Putamen (tissue), 1 donor: ENCODE measurements at regions not wholly inside any gene's neighbourhood (a gene's known extent, or its start where the extent isn't known, plus 50 kb on each side); places are given as distances from the start of the nearest gene placed in this dataset.

ENCODE experiments used
- DNase-seq: peaks from one replicate; pipeline ENCODE4 v3.0.0-alpha.2; 2016; ENCODE audit warnings: low spot score

DNA sequence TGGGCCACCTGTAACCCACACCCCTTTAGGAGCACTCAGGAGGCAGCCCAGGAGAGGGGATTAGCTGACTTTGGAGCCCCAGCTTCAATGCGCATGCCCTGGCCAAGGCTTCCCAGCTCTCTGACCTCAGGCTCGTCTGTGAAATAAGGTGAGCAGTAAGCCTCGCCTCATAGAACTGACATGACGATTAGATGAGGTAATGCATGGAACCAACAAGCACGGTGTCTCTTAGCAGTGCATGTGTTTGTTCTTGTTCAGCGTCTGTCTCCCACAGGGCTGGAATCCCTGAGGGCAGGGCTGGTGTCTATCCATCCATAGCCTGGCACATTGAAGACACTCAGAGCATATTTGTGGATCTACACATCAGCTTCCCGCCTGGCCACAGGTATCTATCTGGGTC lies 415.4 kb downstream of the MN1 start:
- no peak for DNase-seq

GRCh38 chr22:27387561-27387960 lies 414.0 kb downstream of the MN1 start:
- no peak for DNase-seq

GRCh38 chr22:27388090-27388600 lies 413.4 kb downstream of the MN1 start:
- no peak for DNase-seq

- no peak for DNase-seq
Measured at GRCh38 chr22:27389727-27390075, 411.9 kb downstream of the MN1 start.

GRCh38 chr22:27391092-27391770 lies 410.3 kb downstream of the MN1 start:
- DNase-seq, result no peak

GRCh38 chr22:27393371-27393770 lies 408.2 kb downstream of the MN1 start:
- DNase-seq, result no peak

DNA sequence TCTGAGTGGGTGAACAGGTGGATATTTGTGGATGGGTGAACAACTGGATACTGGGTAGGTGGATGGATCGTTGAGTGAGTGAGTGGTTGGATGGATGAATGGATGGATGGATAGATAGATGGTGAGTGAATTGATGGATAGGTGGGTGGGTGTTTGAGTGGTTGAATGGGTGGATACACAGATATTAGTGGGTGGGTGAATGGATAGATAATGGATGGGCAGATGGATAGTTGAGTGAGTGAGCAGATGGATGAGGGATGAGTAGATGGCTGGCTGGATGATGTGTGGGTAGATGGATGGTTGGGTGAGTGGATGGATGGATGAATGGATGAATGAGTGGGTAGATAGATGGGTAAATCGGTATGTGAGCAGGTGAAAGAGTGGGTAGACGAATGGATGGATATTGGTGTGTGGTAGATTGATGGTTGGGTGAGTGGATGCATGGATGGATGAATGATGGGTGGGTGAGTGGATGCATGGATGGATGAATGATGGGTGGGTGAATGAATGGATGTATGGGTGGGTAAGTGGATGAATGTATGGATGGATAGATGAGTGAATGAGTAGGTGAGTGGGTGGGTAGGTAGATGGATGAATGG lies 406.7 kb downstream of the MN1 start:
- no peak for DNase-seq

GRCh38 chr22:27397036-27397953 lies 404.3 kb downstream of the MN1 start:
- no peak for DNase-seq

DNA sequence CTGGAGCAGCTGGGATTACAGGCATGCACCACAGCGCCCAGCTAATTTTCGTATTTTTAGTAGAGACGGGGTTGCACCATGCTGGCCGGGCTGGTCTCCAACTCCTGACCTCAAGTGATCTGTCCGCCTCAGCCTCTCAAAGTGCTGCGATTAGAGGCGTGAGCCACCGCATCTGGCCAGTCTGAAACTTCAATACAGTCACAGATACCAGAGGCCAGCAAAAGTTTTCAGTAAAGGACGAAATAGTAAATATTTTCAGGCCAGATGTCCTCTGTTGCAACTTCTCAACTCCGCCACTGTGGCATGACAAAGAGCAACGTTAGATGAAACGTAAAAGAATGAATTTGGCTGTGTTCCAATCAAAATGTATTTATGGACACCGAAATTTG lies 403.6 kb downstream of the MN1 start:
- no peak for DNase-seq

- peak; percentile 47 for DNase-seq
Measured at GRCh38 chr22:27399161-27399560, 402.4 kb downstream of the MN1 start.

GRCh38 chr22:27400811-27401210 lies 400.7 kb downstream of the MN1 start:
- no peak for DNase-seq

DNA sequence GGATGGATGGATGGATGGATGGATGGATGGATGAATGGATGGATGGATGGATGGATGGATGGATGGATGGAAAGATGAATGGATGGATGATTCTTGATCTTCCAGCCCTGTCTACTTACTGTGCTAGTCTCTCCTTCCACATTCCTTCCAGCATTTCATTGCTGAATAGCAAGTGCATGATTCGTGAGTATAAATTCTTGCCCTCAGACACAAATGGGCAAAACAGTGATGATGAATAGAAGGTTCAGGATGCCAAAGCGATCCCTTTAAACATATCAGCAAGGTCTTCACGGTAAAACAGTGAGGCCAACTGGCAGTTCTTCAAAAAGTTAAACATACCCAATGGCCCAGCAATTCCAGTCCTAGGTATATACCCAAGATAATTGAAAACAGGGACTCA lies 400.2 kb downstream of the MN1 start:
- DNase-seq, result no peak

GRCh38 chr22:27404441-27404840 lies 397.1 kb downstream of the MN1 start:
- no peak for DNase-seq

- no peak for DNase-seq
Measured at GRCh38 chr22:27405672-27406388, 395.7 kb downstream of the MN1 start.

DNA sequence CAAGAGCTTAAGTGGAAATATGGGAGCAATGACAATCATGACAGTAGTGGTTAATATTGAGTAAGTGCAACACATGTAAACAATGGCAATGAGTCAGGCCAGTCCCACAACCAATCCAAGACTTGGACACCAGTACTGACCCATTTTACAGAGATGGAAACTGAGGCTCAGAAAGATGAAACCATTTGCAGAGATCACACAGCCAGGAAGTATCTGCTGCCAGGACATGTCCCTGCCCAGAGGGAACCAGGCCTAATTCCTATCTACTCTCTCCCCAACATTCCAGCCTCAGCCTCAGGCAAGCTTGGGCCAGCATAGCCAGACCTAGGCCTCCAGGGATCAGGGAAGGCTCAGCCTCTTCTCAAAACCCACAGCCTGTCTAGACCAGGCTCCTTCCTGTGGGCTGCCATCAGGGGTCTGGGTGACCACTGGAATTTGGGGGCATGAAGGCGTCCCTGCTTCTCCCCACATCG lies 395.1 kb downstream of the MN1 start:
- DNase-seq, result no peak

DNA sequence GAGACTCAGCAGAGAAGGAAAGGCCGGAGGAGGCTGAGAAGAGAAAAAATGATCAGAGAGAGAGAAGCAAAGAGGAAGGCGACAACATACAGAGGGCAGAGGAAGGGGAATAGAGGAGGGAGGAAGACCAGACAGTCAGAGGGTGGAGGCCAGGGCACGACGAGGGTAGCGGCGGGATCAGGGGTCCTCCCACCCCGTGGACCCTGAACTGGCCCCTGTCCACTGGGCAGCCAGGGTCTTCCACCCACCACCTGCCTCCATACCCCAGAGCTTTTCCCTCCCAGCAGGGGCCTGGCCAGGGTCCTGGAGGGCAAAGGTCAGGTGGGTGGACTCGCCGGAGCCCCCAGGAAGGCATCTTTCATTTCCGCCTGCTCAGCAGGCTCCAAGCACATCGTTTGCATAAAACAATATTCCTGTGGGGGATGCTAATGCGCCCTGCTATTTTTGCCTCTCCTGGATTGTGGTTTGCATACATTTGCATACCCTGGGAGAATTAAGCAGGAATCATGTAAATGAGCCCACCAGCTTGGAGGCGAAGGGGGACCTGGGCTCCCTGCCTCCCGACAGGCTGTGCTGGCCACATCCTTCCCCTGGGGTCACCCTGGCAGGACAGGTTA lies 394.1 kb downstream of the MN1 start:
- no peak for DNase-seq

- no peak for DNase-seq
Measured at GRCh38 chr22:27408068-27408467, 393.5 kb downstream of the MN1 start.

GRCh38 chr22:27409299-27409698 lies 392.3 kb downstream of the MN1 start:
- no peak for DNase-seq

GRCh38 chr22:27412866-27413445 lies 388.6 kb downstream of the MN1 start:
- no peak for DNase-seq

DNA sequence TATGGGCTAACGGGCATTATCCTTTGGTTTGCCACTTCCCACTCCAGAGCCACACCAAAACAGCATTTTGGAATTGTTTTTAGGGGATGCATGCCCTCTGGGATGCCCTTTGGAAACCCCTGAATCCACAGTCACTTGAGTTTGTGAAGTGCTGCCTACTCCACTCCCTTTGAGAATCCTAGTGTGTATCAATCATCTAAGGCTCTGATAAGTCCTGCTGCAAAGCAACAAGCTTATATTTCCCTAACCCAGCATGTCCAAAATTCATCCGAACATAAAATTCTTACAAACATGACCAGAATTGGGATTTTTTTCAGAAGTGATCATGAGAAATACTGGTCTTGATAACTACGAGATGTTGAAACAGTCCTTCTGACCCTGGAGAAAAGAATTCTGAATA lies 387.9 kb downstream of the MN1 start:
- DNase-seq, result no peak
